DOHH2 (cell line): ENCODE measurements at regions not wholly inside any gene's neighbourhood (a gene's known extent, or its start where the extent isn't known, plus 50 kb on each side); places are given as distances from the start of the nearest gene placed in this dataset.

Experiments used
- H3F3A ChIP-seq: fragments of 200-600 bp; sonication (generic), shearing (Covaris generic); 2 replicates; pipeline ENCODE4 v1.6.0; 2016; ENCODE audit warnings: antibody characterized with exemption, mild to moderate bottlenecking; ENCODE audit not compliant: control insufficient read depth, insufficient read depth
- H3K27ac ChIP-seq: fragments of 200-600 bp; sonication (generic); 2 replicates; pipeline ENCODE4 v1.5.1; 2014; ENCODE audit warnings: low read depth, mild to moderate bottlenecking, low read length, moderate library complexity
- H3K27me3 ChIP-seq: fragments of 200-600 bp; sonication (generic); 2 replicates; pipeline ENCODE4 v1.6.1; 2014; ENCODE audit warnings: mild to moderate bottlenecking, low read length, mixed read lengths; ENCODE audit not compliant: control insufficient read depth
- H3K36me3 ChIP-seq: fragments of 200-600 bp; sonication (generic); 2 replicates; pipeline ENCODE4 v1.6.1; 2014; ENCODE audit warnings: mild to moderate bottlenecking, low read length, moderate library complexity, mixed read lengths; ENCODE audit not compliant: control insufficient read depth
- H3K4me1 ChIP-seq: fragments of 200-600 bp; sonication (generic); 2 replicates; pipeline ENCODE4 v1.6.1; 2014; ENCODE audit warnings: mild to moderate bottlenecking, low read length, mixed read lengths; ENCODE audit not compliant: control insufficient read depth
- H3K4me2 ChIP-seq: fragments of 200-600 bp; sonication (generic); 2 replicates; pipeline ENCODE4 v1.6.0; 2014; ENCODE audit warnings: mild to moderate bottlenecking, low read length, moderate library complexity
- H3K4me3 ChIP-seq: fragments of 200-600 bp; sonication (generic); 2 replicates; pipeline ENCODE4 v1.5.1; 2014; ENCODE audit warnings: mild to moderate bottlenecking, low read length, mixed read lengths
- H3K79me2 ChIP-seq: fragments of 200-600 bp; sonication (generic); 2 replicates; pipeline ENCODE4 v1.6.1; 2014; ENCODE audit warnings: mild to moderate bottlenecking, low read length, mixed read lengths; ENCODE audit not compliant: control insufficient read depth
- H3K9me2 ChIP-seq: fragments of 200-600 bp; sonication (generic); replicated peaks from 2 replicates; pipeline ENCODE4 v1.6.1; 2014; ENCODE audit warnings: mild to moderate bottlenecking, low read length, mixed read lengths; ENCODE audit not compliant: control insufficient read depth
- H3K9me3 ChIP-seq: fragments of 200-600 bp; sonication (generic); 2 replicates; pipeline ENCODE4 v1.6.1; 2014; ENCODE audit warnings: antibody characterized with exemption, low read length, mixed read lengths; ENCODE audit not compliant: control insufficient read depth, insufficient read depth
- H4K20me1 ChIP-seq: fragments of 200-600 bp; sonication (generic); 2 replicates; pipeline ENCODE4 v1.6.0; 2014; ENCODE audit warnings: low read depth, mild to moderate bottlenecking, antibody characterized with exemption, low read length, moderate library complexity; ENCODE audit not compliant: control insufficient read depth, insufficient read depth
- EZH2phosphoT487 ChIP-seq: fragments of 200-600 bp; sonication (generic); IDR thresholded peaks from 2 replicates; pipeline ENCODE4 v1.6.1; 2017; ENCODE audit warnings: borderline replicate concordance, mild to moderate bottlenecking, antibody characterized with exemption, low read length, moderate library complexity, mixed read lengths
- TF ChIP-seq, protein P1 (sequence below): fragments of 200-600 bp; sonication (generic); IDR thresholded peaks from one replicate; pipeline ENCODE4 v1.5.1; 2014; ENCODE audit warnings: antibody characterized with exemption, mild to moderate bottlenecking, low read depth, low read length; ENCODE audit not compliant: poor library complexity, severe bottlenecking

DNA sequence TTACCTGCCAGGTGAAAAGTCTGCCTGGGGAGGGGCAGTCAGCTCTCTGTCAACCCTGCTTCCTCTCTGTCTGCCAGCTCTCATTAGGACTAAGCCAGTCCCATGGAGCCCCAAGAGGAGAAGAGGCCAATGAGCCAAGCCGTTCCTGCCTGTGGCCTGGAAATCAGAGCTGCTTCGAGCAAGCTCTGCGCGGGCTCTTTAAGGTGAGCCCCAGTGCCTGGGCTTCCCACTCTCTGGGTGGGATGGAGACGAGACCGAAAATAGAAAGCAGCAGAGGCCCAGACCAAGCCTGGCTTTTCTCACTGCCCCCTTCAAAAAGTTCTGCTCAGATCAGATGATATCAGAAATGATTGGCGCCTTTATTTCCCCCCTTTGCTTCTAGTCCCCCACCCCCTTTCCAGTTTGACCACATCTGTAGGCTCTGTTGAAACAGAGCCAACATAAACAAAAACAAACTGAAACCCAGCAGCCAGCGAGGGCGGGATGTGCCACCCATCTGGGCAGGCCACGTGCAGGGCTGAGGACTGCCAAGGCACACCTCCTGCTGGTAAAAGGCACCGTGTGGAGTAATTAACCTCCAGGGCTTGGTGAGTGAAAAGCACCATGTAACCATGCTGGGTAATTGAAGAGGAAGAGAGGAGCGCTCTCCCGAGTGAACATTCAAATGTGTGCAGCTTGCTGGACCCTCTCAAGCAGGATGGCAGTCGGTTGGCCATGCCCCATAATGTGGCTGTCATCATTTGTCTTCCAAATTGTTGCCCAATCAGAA, 471.0 kb upstream of the PROK2 start:
- TF ChIP-seq, protein P1, sequence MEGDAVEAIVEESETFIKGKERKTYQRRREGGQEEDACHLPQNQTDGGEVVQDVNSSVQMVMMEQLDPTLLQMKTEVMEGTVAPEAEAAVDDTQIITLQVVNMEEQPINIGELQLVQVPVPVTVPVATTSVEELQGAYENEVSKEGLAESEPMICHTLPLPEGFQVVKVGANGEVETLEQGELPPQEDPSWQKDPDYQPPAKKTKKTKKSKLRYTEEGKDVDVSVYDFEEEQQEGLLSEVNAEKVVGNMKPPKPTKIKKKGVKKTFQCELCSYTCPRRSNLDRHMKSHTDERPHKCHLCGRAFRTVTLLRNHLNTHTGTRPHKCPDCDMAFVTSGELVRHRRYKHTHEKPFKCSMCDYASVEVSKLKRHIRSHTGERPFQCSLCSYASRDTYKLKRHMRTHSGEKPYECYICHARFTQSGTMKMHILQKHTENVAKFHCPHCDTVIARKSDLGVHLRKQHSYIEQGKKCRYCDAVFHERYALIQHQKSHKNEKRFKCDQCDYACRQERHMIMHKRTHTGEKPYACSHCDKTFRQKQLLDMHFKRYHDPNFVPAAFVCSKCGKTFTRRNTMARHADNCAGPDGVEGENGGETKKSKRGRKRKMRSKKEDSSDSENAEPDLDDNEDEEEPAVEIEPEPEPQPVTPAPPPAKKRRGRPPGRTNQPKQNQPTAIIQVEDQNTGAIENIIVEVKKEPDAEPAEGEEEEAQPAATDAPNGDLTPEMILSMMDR: no peak
- TF ChIP-seq EZH2phosphoT487: no peak
- H3K4me2 ChIP-seq: peak overlapping the region; percentile 5; the same call in 1 of the 2 replicates

DNA sequence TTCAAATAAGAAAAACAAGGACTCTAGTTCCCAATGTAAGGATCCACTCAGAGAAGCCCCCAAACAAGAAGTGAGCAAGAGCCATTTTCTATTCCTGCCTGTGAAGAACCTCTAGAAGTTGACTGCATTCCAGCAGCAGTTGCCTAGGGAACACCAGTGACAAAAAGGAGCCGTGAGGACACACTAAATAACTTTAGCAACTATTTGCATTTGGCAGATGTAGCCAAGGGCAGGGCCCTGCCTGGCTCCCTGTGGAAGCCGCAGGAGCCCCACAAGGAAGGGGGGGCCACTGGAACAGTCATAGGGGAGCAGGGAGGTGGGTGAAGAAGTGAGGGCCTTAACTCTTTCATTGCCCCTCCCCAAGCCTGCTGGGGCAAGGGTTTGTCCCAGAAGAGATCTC, 470.2 kb upstream of the PROK2 start:
- Histone ChIP-seq H3K27ac (no peak overlapping the region), H3K9me2 (no peaks in the 10 kb centered on the region), H3K4me1 (peaks cover 24% of the 10 kb centered on the region), H3K27me3 (no peaks in the 10 kb centered on the region), H3K36me3 (no peaks in the 10 kb centered on the region), H3K4me2 (no peak overlapping the region), H3K9me3 (no peaks in the 10 kb centered on the region), H4K20me1 (no peaks in the 10 kb centered on the region), H3K4me3 (no peak overlapping the region), H3F3A (no peaks in the 10 kb centered on the region), H3K79me2 (no peaks in the 10 kb centered on the region)
- no peak for TF ChIP-seq EZH2phosphoT487
- TF ChIP-seq, protein P1: no peak

More for the DNA sequence above, 471.0 kb upstream of the PROK2 start:
- no peak overlapping the region for H3K27ac ChIP-seq
- H3K9me3 ChIP-seq: no peaks in the 10 kb centered on the region
- no peaks in the 10 kb centered on the region for H3K36me3 ChIP-seq
- H3F3A ChIP-seq: no peaks in the 10 kb centered on the region
- H3K27me3 ChIP-seq: no peaks in the 10 kb centered on the region
- no peaks in the 10 kb centered on the region for H3K79me2 ChIP-seq
- H3K4me3 ChIP-seq: no peak overlapping the region
- no peaks in the 10 kb centered on the region for H4K20me1 ChIP-seq
- H3K9me2 ChIP-seq: no peaks in the 10 kb centered on the region
- H3K4me1 ChIP-seq: peaks cover 24% of the 10 kb centered on the region

DNA sequence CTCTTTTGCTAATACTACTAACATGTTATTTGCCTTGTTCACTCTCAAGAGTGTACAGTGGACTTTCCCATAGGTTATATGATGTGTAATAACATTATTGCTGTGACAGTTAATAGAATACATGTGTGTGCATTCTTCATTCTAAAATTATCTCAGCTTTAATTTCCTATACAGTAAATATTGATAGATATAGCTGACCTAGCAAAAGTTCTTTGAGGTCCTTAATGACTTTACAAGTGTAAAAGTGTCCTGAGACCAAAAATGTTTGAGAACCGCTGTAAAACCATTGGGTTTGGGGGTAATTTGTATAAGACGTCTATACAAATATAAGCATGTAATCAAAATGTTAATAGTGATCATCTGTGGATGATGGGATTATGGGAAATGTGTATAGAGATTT, 469.5 kb upstream of the PROK2 start:
- Histone ChIP-seq H3K4me3 (no peak overlapping the region), H3K4me2 (no peak overlapping the region), H3K27ac (no peak overlapping the region), H3K27me3 (0 out of 2 replicates have a peak, but pooled peaks cover under 1% of the 10 kb centered on the region), H3K36me3 (no peaks in the 10 kb centered on the region), H3K79me2 (no peaks in the 10 kb centered on the region), H3F3A (no peaks in the 10 kb centered on the region), H3K9me3 (no peaks in the 10 kb centered on the region), H4K20me1 (no peaks in the 10 kb centered on the region), H3K4me1 (peaks cover 24% of the 10 kb centered on the region), H3K9me2 (no peaks in the 10 kb centered on the region)
- TF ChIP-seq, protein P1: no peak
- no peak for TF ChIP-seq EZH2phosphoT487
